ENCODE measurements at regions not wholly inside any gene's neighbourhood (a gene's known extent, or its start where the extent isn't known, plus 50 kb on each side); places are given as distances from the start of the nearest gene placed in this dataset.

DNA sequence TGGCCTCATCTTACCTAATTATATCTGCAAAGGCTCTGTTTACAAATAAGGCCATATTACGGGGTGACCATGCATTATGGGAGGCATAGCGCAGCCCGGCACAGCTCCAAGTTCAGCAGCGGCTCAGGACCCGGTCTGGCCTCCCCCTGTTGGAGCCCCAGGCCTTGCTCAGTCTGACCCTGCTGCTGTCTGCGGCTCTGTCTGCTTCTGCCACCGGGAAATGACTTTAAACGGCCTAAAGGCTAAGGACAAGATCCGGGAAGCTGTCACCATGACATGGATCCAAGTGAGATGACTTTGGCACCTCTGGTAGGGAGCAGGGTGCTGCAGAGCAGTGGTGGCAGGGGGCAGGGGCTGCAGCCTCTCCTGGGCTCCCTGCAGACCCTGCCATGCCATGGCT, 140.6 kb upstream of the GSE1 start:
- DNase-seq (ENCODE audit: low spot score in 2 of 2), result no peak
- 80 to 86% methylated on average over 9 of the region's 9 CpGs for WGBS, 2 donors

DNA sequence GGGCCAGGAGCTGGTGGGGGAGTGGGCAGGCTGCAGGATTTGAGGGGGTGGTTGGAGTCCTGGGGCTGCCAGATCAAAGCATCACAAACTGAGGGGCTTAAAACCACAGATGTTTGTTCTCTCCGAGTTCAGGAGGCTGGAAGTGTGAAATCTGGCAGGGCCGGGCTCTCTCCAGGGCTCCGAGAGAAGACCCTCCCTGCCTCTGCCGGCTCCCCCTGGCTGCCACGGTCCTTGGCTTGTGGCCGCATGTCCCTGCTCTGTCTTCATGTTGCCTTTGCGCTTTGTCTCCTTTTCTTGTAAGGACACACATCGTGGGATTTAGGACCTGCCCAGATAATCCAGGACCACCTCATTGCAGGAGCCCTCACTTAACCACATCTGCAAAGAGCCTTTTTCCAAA, 139.8 kb upstream of the GSE1 start:
- TF ChIP-seq POLR2A (IDR thresholded peaks at IDR 0.05), result no peak
- TF ChIP-seq, protein P1, sequence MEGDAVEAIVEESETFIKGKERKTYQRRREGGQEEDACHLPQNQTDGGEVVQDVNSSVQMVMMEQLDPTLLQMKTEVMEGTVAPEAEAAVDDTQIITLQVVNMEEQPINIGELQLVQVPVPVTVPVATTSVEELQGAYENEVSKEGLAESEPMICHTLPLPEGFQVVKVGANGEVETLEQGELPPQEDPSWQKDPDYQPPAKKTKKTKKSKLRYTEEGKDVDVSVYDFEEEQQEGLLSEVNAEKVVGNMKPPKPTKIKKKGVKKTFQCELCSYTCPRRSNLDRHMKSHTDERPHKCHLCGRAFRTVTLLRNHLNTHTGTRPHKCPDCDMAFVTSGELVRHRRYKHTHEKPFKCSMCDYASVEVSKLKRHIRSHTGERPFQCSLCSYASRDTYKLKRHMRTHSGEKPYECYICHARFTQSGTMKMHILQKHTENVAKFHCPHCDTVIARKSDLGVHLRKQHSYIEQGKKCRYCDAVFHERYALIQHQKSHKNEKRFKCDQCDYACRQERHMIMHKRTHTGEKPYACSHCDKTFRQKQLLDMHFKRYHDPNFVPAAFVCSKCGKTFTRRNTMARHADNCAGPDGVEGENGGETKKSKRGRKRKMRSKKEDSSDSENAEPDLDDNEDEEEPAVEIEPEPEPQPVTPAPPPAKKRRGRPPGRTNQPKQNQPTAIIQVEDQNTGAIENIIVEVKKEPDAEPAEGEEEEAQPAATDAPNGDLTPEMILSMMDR (IDR thresholded peaks at IDR 0.05), result no peak
- no peak for DNase-seq (ENCODE audit: low spot score in 2 of 2)
- 85 to 90% methylated on average over 8 of the region's 8 CpGs for WGBS, 2 donors
- H3K4me3 ChIP-seq (ENCODE audit: low read depth, poor library complexity, severe bottlenecking), result no peak overlapping the region
- intact Hi-C loops (cut with DNase I; ENCODE audit: low total_unique reads), result no loop called here

More for the DNA sequence above, 140.6 kb upstream of the GSE1 start:
- intact Hi-C loops (cut with DNase I; ENCODE audit: low total_unique reads), result no loop called here
- H3K4me3 ChIP-seq (ENCODE audit: low read depth, poor library complexity, severe bottlenecking), result no peak overlapping the region
- TF ChIP-seq, protein P1 (IDR thresholded peaks at IDR 0.05), result no peak

DNA sequence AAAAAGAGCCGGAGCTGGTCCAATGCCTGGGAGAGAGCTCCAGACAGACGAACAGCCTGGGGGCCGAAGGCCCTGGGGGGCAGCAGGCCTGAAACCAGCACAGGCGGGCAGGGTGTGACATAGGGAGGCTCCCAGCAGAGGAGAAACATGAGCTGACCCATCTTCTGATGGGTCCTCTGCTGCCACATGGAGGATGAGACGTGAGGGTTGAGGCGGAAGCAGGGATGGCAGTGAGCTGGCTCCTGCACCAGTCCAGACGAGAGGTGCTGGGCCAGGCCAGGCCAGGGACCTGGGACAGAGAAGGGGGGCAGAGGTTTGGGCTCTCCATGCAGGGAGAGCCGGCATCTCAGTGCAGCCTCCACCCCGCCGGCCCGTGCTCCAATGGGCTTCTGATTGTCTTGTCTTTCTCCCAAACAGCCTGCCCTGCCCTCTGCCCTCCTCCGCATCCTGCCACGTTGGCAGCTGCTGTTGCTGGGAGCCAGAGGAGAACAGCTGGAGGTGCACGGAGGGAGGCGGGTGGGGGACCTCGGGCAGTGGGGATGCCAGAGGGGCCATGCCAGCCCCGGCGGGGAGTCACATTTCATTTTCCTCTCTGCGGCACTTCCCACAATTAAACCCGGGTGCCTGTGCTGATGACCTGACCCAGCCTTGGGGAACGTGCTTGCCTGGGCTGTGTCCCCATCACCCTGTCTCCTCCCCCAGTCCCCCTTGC, 139.1 kb upstream of the GSE1 start:
- intact Hi-C loops (cut with DNase I; ENCODE audit: low total_unique reads), result no loop called here
- no peak overlapping the region for H3K4me3 ChIP-seq (ENCODE audit: low read depth, poor library complexity, severe bottlenecking)
- no peak for DNase-seq (ENCODE audit: low spot score in 2 of 2)
- WGBS, 2 donors, result 35 to 40% methylated on average over 20 to 21 of the region's 21 CpGs
- TF ChIP-seq, protein P1 (IDR thresholded peaks at IDR 0.05), result no peak
- TF ChIP-seq POLR2A (IDR thresholded peaks at IDR 0.05), result no peak

DNA sequence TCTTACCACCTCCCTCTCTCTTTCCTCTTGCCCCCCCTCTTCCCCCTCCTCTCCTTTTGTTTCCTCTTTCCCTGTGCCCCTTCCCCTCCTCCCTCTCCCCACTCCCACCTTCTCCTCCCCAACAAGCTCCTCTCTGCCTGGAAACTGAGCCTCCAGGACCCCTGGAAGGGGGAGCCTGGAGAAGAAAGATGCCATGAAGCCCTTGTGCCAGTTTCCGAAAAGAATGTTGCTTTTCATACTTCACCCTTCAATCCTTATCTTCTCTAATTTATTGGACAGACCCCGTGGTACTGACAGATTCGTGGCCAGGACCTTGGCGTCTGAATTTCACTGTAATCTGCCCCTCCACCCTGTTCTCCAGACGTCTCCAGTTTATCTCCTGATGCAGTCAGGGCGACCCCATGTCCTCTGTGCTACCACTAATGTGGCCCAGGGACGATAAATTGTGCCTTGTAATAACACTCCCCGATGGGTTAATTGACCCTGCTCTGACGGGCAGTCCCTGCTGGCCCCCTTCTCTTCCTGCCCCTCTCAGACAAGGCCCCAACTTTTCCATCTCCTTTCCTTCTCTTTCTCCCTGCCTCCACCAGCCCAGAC, 138.4 kb upstream of the GSE1 start:
- 28 to 35% methylated on average over 9 of the region's 9 CpGs for WGBS, 2 donors
- no peak for TF ChIP-seq POLR2A (IDR thresholded peaks at IDR 0.05)
- TF ChIP-seq, protein P1 (IDR thresholded peaks at IDR 0.05), result no peak
- DNase-seq (ENCODE audit: low spot score in 2 of 2), result no peak
- no peak overlapping the region for H3K4me3 ChIP-seq (ENCODE audit: low read depth, poor library complexity, severe bottlenecking)
- intact Hi-C loops (cut with DNase I; ENCODE audit: low total_unique reads), result no loop called here

DNA sequence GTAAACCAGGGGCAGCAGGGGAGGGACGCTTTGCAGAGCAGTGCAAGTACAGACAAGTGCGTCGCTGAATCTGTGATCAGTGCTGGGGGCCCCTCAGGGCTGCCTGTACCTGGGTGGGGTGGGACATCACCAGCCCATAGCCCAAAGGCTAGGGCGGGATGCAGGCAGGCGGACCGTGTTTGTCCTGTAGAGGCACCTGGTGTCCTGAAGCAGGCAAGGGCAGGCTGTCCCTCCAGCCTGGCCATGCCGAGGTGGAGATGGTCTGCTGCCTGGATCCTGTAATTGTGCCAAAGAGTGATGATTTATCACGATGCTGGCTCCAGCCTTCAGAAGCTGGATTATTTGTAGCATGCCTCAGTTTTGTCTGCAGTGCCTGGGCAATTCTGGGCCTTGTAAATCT, 137.9 kb upstream of the GSE1 start:
- H3K4me3 ChIP-seq (ENCODE audit: low read depth, poor library complexity, severe bottlenecking), result no peak overlapping the region
- 36 to 60% methylated on average over 8 of the region's 8 CpGs for WGBS, 2 donors
- DNase-seq (ENCODE audit: low spot score in 2 of 2), result no peak
- intact Hi-C loops (cut with DNase I; ENCODE audit: low total_unique reads), result no loop called here
- TF ChIP-seq, protein P1 (IDR thresholded peaks at IDR 0.05), result no peak
- TF ChIP-seq POLR2A (IDR thresholded peaks at IDR 0.05), result no peak

All from lower leg skin (tissue), 4 donors.